ENCODE measurements at regions not wholly inside any gene's neighbourhood (a gene's known extent, or its start where the extent isn't known, plus 50 kb on each side); places are given as distances from the start of the nearest gene placed in this dataset.

GRCh38 chr6:66186756-66187155 lies 479.7 kb upstream of the EYS start (continued):
- no peak for TF ChIP-seq TCF12 (IDR thresholded peaks at IDR 0.05; ENCODE audit: low read depth, low read length)
- no peak for TF ChIP-seq ASH2L (IDR thresholded peaks at IDR 0.05; ENCODE audit: low read length)

Data from H1 (cell line).